Daoy (cell line): ENCODE measurements at regions not wholly inside any gene's neighbourhood (a gene's known extent, or its start where the extent isn't known, plus 50 kb on each side); places are given as distances from the start of the nearest gene placed in this dataset.
"Not testable (repeated sequence)": the region's sequence is repeated elsewhere in the genome, so short reads cannot be mapped to it uniquely, and the experiment has no call there.

Experiments
- DNase-seq: peaks from one replicate; pipeline ENCODE4 v3.0.0-alpha.2; 2015; ENCODE audit warnings: low read depth

- not testable (repeated sequence) for DNase-seq
These were observed 734.9 kb downstream of the TENT5A start for GRCh38 chr6:81017586-81017985.

GRCh38 chr6:81003894-81004293 is 748.6 kb downstream of the TENT5A start:
- DNase-seq = no peak

- DNase-seq = no peak
These were observed 749.3 kb downstream of the TENT5A start for GRCh38 chr6:81003156-81003555.

GRCh38 chr6:81002126-81002525 is 750.4 kb downstream of the TENT5A start:
- no peak for DNase-seq

GRCh38 chr6:80991316-80991715 is 761.2 kb downstream of the TENT5A start:
- DNase-seq = no peak

- no peak for DNase-seq
These were observed 763.6 kb downstream of the TENT5A start for GRCh38 chr6:80988892-80989291.

GRCh38 chr6:80988286-80988685 is 764.2 kb downstream of the TENT5A start:
- no peak for DNase-seq

- not testable (repeated sequence) for DNase-seq
These were observed 771.3 kb downstream of the TENT5A start for GRCh38 chr6:80981226-80981625.

- DNase-seq = no peak
These were observed 776.1 kb downstream of the TENT5A start for GRCh38 chr6:80976336-80976735.

- no peak for DNase-seq
These were observed 777.9 kb downstream of the TENT5A start for GRCh38 chr6:80974579-80974978.

GRCh38 chr6:80969439-80969838 is 783.0 kb downstream of the TENT5A start:
- DNase-seq = peak; percentile 51

- no peak for DNase-seq
These were observed 784.9 kb downstream of the TENT5A start for GRCh38 chr6:80967609-80968008.

- DNase-seq = no peak
These were observed 790.1 kb downstream of the TENT5A start for GRCh38 chr6:80962382-80962781.

- no peak for DNase-seq
These were observed 791.3 kb downstream of the TENT5A start for GRCh38 chr6:80961166-80961565.

- DNase-seq = no peak
These were observed 793.4 kb downstream of the TENT5A start for GRCh38 chr6:80959034-80959433.

- DNase-seq = no peak
These were observed 795.6 kb downstream of the TENT5A start for GRCh38 chr6:80956898-80957297.

GRCh38 chr6:80952479-80952878 is 800.0 kb downstream of the TENT5A start:
- peak; percentile 8 for DNase-seq

- DNase-seq = no peak
These were observed 806.1 kb downstream of the TENT5A start for GRCh38 chr6:80946402-80946801.

GRCh38 chr6:80942911-80943310 is 809.6 kb downstream of the TENT5A start:
- DNase-seq = no peak

- no peak for DNase-seq
These were observed 811.5 kb downstream of the TENT5A start for GRCh38 chr6:80940976-80941375.

- DNase-seq = no peak
These were observed 811.9 kb downstream of the TENT5A start for GRCh38 chr6:80940571-80940970.

- DNase-seq = no peak
These were observed 812.6 kb downstream of the TENT5A start for GRCh38 chr6:80939898-80940297.

- no peak for DNase-seq
These were observed 813.0 kb downstream of the TENT5A start for GRCh38 chr6:80939480-80939879.

- no peak for DNase-seq
These were observed 814.4 kb downstream of the TENT5A start for GRCh38 chr6:80938131-80938530.

GRCh38 chr6:80932359-80932758 is 820.1 kb downstream of the TENT5A start:
- no peak for DNase-seq
